ENCODE measurements at regions not wholly inside any gene's neighbourhood (a gene's known extent, or its start where the extent isn't known, plus 50 kb on each side); places are given as distances from the start of the nearest gene placed in this dataset.

GRCh38 chr10:129325893-129326292 is 141.1 kb upstream of the MGMT start:
- Mint-ChIP-seq H3K27me3 (ENCODE audit: low read depth) (peaks cover 3% of the 10 kb centered on the region), H3K4me1 (ENCODE audit: low read depth) (no peaks in the 10 kb centered on the region), H3K4me3 (no peak overlapping the region), H3K36me3 (ENCODE audit: insufficient read depth) (no peaks in the 10 kb centered on the region), H3K9me3 (no peaks in the 10 kb centered on the region)
- DNase-seq = no peak
- no peak for ATAC-seq

GRCh38 chr10:129328546-129328945 is 138.5 kb upstream of the MGMT start:
- Mint-ChIP-seq H3K4me3 (no peak overlapping the region), H3K27me3 (ENCODE audit: low read depth) (peaks cover 11% of the 10 kb centered on the region), H3K36me3 (ENCODE audit: insufficient read depth) (no peaks in the 10 kb centered on the region), H3K4me1 (ENCODE audit: low read depth) (no peaks in the 10 kb centered on the region), H3K9me3 (no peaks in the 10 kb centered on the region)
- DNase-seq (no peak), ATAC-seq (no peak)

DNA sequence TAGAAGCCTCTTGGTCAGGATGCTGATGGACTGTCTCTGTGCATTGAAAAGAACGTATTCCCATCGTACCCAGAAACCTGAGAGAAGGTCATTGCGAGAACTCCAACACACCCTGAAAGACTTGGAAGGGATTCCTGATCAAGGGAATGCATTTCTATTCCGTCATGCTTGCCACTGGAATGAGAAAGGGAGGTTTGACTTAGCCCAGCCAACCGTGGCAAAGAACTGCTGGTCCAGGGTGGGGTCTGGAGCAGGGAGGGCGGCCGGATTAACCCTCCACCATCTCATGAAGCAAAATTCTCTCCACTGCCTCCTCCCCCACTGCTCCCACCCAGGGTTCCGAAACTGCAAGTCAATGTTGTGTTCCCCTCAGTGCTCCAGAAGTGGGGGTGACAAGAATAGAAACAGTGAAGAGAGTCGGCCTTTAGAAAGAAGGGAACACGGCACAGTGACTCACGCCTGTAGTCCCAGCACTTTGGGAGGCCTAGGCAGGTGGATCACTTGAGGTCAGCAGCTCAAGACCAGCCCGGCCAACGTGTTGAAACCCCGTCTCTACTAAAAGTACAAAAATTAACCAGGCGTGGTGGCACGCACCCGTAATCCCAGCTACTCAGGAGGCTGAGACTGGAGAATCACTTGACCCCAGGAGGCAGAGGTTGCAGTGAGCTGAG is 137.5 kb upstream of the MGMT start:
- H3K4me1 Mint-ChIP-seq (ENCODE audit: low read depth) = no peaks in the 10 kb centered on the region
- no peak for DNase-seq
- H3K4me3 Mint-ChIP-seq = no peak overlapping the region
- ATAC-seq = no peak
- no peaks in the 10 kb centered on the region for H3K9me3 Mint-ChIP-seq
- H3K27me3 Mint-ChIP-seq (ENCODE audit: low read depth) = peaks cover 18% of the 10 kb centered on the region
- H3K36me3 Mint-ChIP-seq (ENCODE audit: insufficient read depth) = no peaks in the 10 kb centered on the region

- H3K27me3 Mint-ChIP-seq (ENCODE audit: low read depth) = peaks cover 18% of the 10 kb centered on the region
- H3K9me3 Mint-ChIP-seq = no peaks in the 10 kb centered on the region
- ATAC-seq = no peak
- no peak for DNase-seq
- H3K36me3 Mint-ChIP-seq (ENCODE audit: insufficient read depth) = no peaks in the 10 kb centered on the region
- no peak overlapping the region for H3K4me3 Mint-ChIP-seq
- no peaks in the 10 kb centered on the region for H3K4me1 Mint-ChIP-seq (ENCODE audit: low read depth)
Observed at GRCh38 chr10:129330211-129330610, 136.8 kb upstream of the MGMT start.

GRCh38 chr10:129331207-129331838 is 135.7 kb upstream of the MGMT start:
- H3K4me1 Mint-ChIP-seq (ENCODE audit: low read depth) = no peaks in the 10 kb centered on the region
- ATAC-seq = no peak
- no peaks in the 10 kb centered on the region for H3K36me3 Mint-ChIP-seq (ENCODE audit: insufficient read depth)
- peaks cover 18% of the 10 kb centered on the region for H3K27me3 Mint-ChIP-seq (ENCODE audit: low read depth)
- no peaks in the 10 kb centered on the region for H3K9me3 Mint-ChIP-seq
- no peak overlapping the region for H3K4me3 Mint-ChIP-seq
- DNase-seq = no peak

- peaks cover 18% of the 10 kb centered on the region for H3K27me3 Mint-ChIP-seq (ENCODE audit: low read depth)
- ATAC-seq = no peak
- H3K4me3 Mint-ChIP-seq = no peak overlapping the region
- no peaks in the 10 kb centered on the region for H3K36me3 Mint-ChIP-seq (ENCODE audit: insufficient read depth)
- no peaks in the 10 kb centered on the region for H3K4me1 Mint-ChIP-seq (ENCODE audit: low read depth)
- no peak for DNase-seq
- no peaks in the 10 kb centered on the region for H3K9me3 Mint-ChIP-seq
Observed at GRCh38 chr10:129331839-129332220, 135.2 kb upstream of the MGMT start.

DNA sequence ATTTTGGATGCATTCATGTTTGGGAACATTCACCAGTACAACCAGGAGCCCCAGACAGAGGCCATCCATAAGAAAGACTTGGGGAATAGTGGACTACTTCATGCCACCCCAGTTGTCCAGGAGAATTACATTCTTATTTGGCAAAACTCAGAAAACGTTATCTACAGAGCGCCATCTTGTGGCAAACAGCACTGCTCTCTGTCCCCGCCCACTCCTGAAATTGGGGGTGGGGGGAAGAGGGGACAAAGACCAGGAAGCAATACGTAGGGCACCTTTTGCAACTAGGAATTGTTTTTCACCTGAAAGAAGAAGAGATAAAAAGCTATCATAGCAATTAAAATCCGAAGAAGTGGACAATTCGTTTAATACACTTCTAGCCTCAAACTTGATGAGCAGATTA is 134.6 kb upstream of the MGMT start:
- H3K4me3 Mint-ChIP-seq = no peak overlapping the region
- H3K4me1 Mint-ChIP-seq (ENCODE audit: low read depth) = no peaks in the 10 kb centered on the region
- ATAC-seq (no peak), DNase-seq (no peak)
- no peaks in the 10 kb centered on the region for H3K9me3 Mint-ChIP-seq
- peaks cover 18% of the 10 kb centered on the region for H3K27me3 Mint-ChIP-seq (ENCODE audit: low read depth)
- no peaks in the 10 kb centered on the region for H3K36me3 Mint-ChIP-seq (ENCODE audit: insufficient read depth)

DNA sequence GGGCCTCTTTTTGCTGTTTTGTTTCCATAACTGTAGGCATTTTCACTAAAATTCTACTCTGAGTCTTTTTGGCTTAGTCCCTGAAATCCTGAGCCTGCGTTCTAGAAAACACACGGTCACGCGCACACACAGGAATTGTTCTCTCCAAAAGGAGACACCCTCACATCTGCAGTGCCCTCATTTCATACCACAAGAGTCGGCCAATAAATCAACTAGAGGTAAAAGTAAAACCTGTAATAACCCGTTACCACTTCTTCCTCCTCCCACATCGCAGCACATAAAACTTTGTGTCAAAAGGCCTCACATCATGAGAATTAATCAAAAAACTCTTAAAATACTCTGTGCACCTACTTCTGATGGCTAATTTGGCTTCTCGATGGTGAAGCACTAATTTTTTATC is 133.3 kb upstream of the MGMT start:
- H3K36me3 Mint-ChIP-seq (ENCODE audit: insufficient read depth) = no peaks in the 10 kb centered on the region
- H3K9me3 Mint-ChIP-seq = no peaks in the 10 kb centered on the region
- no peaks in the 10 kb centered on the region for H3K4me1 Mint-ChIP-seq (ENCODE audit: low read depth)
- H3K4me3 Mint-ChIP-seq = no peak overlapping the region
- no peak for DNase-seq
- peaks cover 16% of the 10 kb centered on the region for H3K27me3 Mint-ChIP-seq (ENCODE audit: low read depth)
- no peak for ATAC-seq

DNA sequence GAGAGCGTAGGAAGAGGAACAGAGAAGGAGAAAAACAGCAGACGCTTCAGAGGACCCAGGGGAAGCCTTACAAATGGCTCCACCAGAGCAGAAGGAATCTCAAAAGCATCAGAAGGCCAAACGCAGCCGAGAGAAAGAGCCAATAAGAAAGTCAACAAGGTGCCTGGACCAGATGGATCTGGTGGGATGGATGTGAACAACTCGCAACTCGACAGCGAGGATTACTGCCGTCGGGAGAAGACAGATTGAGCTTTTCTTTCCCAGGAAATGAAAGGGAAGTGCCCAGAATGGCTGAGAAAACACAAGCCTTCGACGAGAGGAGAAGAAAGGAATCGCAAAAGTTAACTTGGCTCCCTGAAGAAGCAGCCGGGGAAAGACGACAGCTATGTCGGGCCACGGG is 132.8 kb upstream of the MGMT start:
- H3K4me3 Mint-ChIP-seq = no peak overlapping the region
- H3K4me1 Mint-ChIP-seq (ENCODE audit: low read depth) = no peaks in the 10 kb centered on the region
- H3K27me3 Mint-ChIP-seq (ENCODE audit: low read depth) = peaks cover 17% of the 10 kb centered on the region
- DNase-seq (no peak), ATAC-seq (no peak)
- no peaks in the 10 kb centered on the region for H3K36me3 Mint-ChIP-seq (ENCODE audit: insufficient read depth)
- no peaks in the 10 kb centered on the region for H3K9me3 Mint-ChIP-seq

DNA sequence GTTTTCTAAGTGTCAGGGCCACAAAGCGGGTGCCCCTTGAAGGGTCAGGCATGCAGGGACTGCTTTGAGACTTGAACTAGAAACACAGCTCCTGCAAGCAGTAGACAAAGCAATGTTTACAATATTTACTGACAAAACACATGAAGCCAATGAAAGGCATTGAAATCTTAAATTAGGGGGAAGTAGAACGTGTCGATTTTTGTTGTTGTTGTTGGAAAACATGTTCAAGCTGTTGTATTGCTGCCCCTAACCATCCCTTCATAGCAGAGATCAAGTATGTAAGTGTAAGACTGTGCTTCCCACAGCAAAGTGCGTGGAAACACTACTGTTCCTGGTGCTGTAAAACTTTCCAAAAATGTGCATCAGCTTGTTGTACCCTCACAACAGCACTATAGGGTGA is 131.6 kb upstream of the MGMT start:
- Mint-ChIP-seq H3K9me3 (no peaks in the 10 kb centered on the region), H3K4me3 (no peak overlapping the region), H3K4me1 (ENCODE audit: low read depth) (no peaks in the 10 kb centered on the region), H3K36me3 (ENCODE audit: insufficient read depth) (no peaks in the 10 kb centered on the region), H3K27me3 (ENCODE audit: low read depth) (peaks cover 16% of the 10 kb centered on the region)
- ATAC-seq (no peak), DNase-seq (no peak)

- ATAC-seq (no peak), DNase-seq (no peak)
- Mint-ChIP-seq H3K27me3 (ENCODE audit: low read depth) (peaks cover 16% of the 10 kb centered on the region), H3K4me3 (no peak overlapping the region), H3K4me1 (ENCODE audit: low read depth) (no peaks in the 10 kb centered on the region), H3K36me3 (ENCODE audit: insufficient read depth) (no peaks in the 10 kb centered on the region), H3K9me3 (no peaks in the 10 kb centered on the region)
Observed at GRCh38 chr10:129335942-129336341, 131.1 kb upstream of the MGMT start.

DNA sequence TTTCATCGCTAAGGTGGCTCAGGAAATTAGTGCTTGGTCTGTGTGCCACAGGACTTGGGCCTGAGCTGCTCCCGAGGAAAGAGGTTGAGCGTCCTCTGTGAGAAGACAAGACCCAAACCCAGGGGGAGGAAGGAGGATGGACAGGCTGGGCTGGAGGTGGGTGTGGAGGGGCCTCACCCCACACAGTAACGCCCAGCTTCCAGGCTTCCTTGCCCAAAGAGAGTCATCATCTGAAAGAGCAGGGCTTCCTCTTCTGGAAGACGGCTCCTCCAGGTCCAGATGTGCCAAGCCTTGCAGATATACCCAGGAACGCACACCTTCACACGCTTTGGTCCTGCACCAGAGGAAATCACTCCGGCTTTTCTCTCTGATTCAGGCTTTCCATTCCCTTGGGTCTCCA is 127.8 kb upstream of the MGMT start:
- no peak overlapping the region for H3K4me3 Mint-ChIP-seq
- H3K27me3 Mint-ChIP-seq (ENCODE audit: low read depth) = peaks cover 4% of the 10 kb centered on the region
- no peaks in the 10 kb centered on the region for H3K9me3 Mint-ChIP-seq
- no peak for DNase-seq
- ATAC-seq = no peak
- no peaks in the 10 kb centered on the region for H3K36me3 Mint-ChIP-seq (ENCODE audit: insufficient read depth)
- no peaks in the 10 kb centered on the region for H3K4me1 Mint-ChIP-seq (ENCODE audit: low read depth)

DNA sequence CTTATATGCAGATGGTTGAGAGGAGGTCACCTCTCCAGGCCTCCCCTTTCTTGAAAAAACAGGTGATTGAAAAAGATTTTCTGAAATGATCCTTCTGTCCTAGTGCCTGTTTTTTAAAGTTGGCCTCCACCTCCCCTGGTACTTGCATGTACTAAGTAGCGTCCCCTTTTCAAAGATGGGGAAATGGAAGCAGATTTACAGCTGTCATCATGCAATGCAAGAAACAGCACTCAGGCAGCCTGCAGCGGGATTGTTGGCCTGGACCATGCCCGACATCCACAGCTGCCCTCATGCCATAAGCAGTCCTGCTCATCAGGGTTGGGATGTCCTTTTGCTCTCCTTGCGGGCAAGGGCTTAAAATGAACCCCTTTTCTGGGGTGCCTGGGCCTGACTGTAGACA is 127.2 kb upstream of the MGMT start:
- DNase-seq (no peak), ATAC-seq (no peak)
- peaks cover 3% of the 10 kb centered on the region for H3K27me3 Mint-ChIP-seq (ENCODE audit: low read depth)
- no peaks in the 10 kb centered on the region for H3K36me3 Mint-ChIP-seq (ENCODE audit: insufficient read depth)
- no peaks in the 10 kb centered on the region for H3K4me1 Mint-ChIP-seq (ENCODE audit: low read depth)
- H3K9me3 Mint-ChIP-seq = no peaks in the 10 kb centered on the region
- H3K4me3 Mint-ChIP-seq = no peak overlapping the region

- Mint-ChIP-seq H3K36me3 (ENCODE audit: insufficient read depth) (no peaks in the 10 kb centered on the region), H3K27me3 (ENCODE audit: low read depth) (peaks cover 3% of the 10 kb centered on the region), H3K9me3 (no peaks in the 10 kb centered on the region), H3K4me1 (ENCODE audit: low read depth) (no peaks in the 10 kb centered on the region), H3K4me3 (no peak overlapping the region)
- no peak for ATAC-seq
- DNase-seq = no peak
Observed at GRCh38 chr10:129341087-129341486, 126.0 kb upstream of the MGMT start.

GRCh38 chr10:129342385-129342784 is 124.7 kb upstream of the MGMT start:
- peaks cover 6% of the 10 kb centered on the region for H3K27me3 Mint-ChIP-seq (ENCODE audit: low read depth)
- DNase-seq (no peak), ATAC-seq (no peak)
- no peaks in the 10 kb centered on the region for H3K36me3 Mint-ChIP-seq (ENCODE audit: insufficient read depth)
- no peak overlapping the region for H3K4me3 Mint-ChIP-seq
- no peaks in the 10 kb centered on the region for H3K9me3 Mint-ChIP-seq
- no peaks in the 10 kb centered on the region for H3K4me1 Mint-ChIP-seq (ENCODE audit: low read depth)
